Esophagus muscularis mucosa (tissue), 3 donors: ENCODE measurements at regions not wholly inside any gene's neighbourhood (a gene's known extent, or its start where the extent isn't known, plus 50 kb on each side); places are given as distances from the start of the nearest gene placed in this dataset.

Experiments
- POLR2A ChIP-seq: fragments of 450-650 bp; IDR thresholded peaks from one replicate; pipeline ENCODE4 v1.6.1; 2017; ENCODE audit warnings: antibody characterized with exemption, moderate library complexity, mild to moderate bottlenecking, low read depth
- POLR2AphosphoS5 ChIP-seq, 2 donors: sonication (generic); formaldehyde crosslinking; IDR thresholded peaks; one replicate each; pipeline ENCODE4 v1.6.1; 2017; ENCODE audit warnings: antibody characterized with exemption in 2 of 2
- TF ChIP-seq, protein P1 (sequence below), 3 experiments: fragments of 200-600 bp in 2 of 3; fragments of 450-650 bp in 1 of 3; sonication (generic) in 2 of 3; IDR thresholded peaks; one replicate each; pipeline ENCODE4 v1.5.1; 2017 to 2019; ENCODE audit warnings: antibody characterized with exemption in 3 of 3, mild to moderate bottlenecking in 2 of 3, moderate library complexity in 1 of 3

DNA sequence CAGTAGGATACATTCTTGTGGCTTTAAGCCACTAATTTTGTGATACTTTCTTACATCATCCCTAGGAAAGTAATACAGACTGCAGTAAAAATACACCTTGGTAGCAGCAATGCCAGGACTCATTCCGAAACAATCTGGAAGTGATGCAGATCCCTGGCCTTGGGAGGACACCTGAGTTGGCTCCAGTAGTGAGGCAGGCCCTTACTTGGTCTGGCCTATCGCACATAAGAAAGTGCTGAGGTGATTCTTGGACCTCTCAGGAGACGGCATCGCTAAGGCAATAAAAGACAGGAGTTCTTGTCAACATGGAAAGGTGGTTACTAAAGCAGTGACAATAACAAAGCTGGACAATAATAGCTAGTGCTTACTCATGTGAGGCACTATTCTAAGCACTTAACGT is 126.5 kb downstream of the SUCNR1 start:
- TF ChIP-seq, protein P1, sequence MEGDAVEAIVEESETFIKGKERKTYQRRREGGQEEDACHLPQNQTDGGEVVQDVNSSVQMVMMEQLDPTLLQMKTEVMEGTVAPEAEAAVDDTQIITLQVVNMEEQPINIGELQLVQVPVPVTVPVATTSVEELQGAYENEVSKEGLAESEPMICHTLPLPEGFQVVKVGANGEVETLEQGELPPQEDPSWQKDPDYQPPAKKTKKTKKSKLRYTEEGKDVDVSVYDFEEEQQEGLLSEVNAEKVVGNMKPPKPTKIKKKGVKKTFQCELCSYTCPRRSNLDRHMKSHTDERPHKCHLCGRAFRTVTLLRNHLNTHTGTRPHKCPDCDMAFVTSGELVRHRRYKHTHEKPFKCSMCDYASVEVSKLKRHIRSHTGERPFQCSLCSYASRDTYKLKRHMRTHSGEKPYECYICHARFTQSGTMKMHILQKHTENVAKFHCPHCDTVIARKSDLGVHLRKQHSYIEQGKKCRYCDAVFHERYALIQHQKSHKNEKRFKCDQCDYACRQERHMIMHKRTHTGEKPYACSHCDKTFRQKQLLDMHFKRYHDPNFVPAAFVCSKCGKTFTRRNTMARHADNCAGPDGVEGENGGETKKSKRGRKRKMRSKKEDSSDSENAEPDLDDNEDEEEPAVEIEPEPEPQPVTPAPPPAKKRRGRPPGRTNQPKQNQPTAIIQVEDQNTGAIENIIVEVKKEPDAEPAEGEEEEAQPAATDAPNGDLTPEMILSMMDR (IDR thresholded peaks at IDR 0.05): no peak
- TF ChIP-seq POLR2A (no peak), POLR2AphosphoS5 (IDR thresholded peaks at IDR 0.05) (no peak)
